Activated naive CD4-positive, alpha-beta T cell treated with anti-CD3 and anti-CD28 coated beads, Interleukin-2, amount 10 ng/mL, durations not matched to agents 7 days and 5 days (primary cell): ENCODE measurements at regions not wholly inside any gene's neighbourhood (a gene's known extent, or its start where the extent isn't known, plus 50 kb on each side); places are given as distances from the start of the nearest gene placed in this dataset.

Experiments used
- CTCF ChIA-PET: fragments of 350-600 bp; sonication (Branson Sonifier 250); formaldehyde crosslinking; loops from one replicate; lab custom pipeline; 2021; ENCODE audit warnings: antibody characterized with exemption; lab: Charles Lee
- DNase-seq: peaks from one replicate; pipeline ENCODE4 v3.0.0-alpha.2; 2020
- H3K27ac Mint-ChIP-seq: one replicate; pipeline ENCODE4 v1.8.0; 2021; ENCODE audit warnings: mild to moderate bottlenecking, moderate library complexity, mixed read lengths
- H3K27me3 Mint-ChIP-seq: one replicate; pipeline ENCODE4 v1.8.0; 2021; ENCODE audit warnings: mild to moderate bottlenecking, mixed read lengths
- H3K36me3 Mint-ChIP-seq: one replicate; pipeline ENCODE4 v1.8.0; 2021; ENCODE audit warnings: mixed read lengths
- H3K4me1 Mint-ChIP-seq: one replicate; pipeline ENCODE4 v1.8.0; 2021; ENCODE audit warnings: mixed read lengths
- H3K4me3 Mint-ChIP-seq: one replicate; pipeline ENCODE4 v1.8.0; 2021; ENCODE audit warnings: mild to moderate bottlenecking, moderate library complexity, mixed read lengths
- H3K9me3 Mint-ChIP-seq: one replicate; pipeline ENCODE4 v1.8.0; 2021; ENCODE audit warnings: mixed read lengths

- no peak overlapping the region for H3K4me3 Mint-ChIP-seq
- H3K27ac Mint-ChIP-seq = no peak overlapping the region
- CTCF ChIA-PET = no interaction called here
- no peak for DNase-seq
- peaks cover 8% of the 10 kb centered on the region for H3K9me3 Mint-ChIP-seq
- no peaks in the 10 kb centered on the region for H3K4me1 Mint-ChIP-seq
- H3K36me3 Mint-ChIP-seq = no peaks in the 10 kb centered on the region
- H3K27me3 Mint-ChIP-seq = peaks cover 12% of the 10 kb centered on the region
Observed at GRCh38 chr20:24366336-24367004, 103.0 kb upstream of the SYNDIG1 start.

DNA sequence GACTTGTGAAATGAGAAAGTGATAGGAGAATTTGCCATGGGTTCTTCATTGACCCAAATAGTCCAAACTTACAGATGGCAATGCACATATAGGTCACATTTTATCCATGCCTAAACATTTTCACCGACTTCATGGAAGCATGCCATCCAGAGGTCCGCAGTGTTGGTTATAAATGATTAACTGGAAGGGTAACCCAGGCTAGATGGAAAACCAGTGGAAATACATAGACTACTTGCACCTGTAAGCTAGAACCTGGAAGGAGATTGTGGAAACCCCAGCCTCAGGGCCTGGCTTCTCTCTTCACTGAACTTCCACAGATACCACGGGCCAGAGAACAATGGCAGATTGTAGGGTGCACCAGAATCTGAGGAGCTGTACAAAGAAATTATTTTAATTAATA is 103.8 kb upstream of the SYNDIG1 start:
- H3K9me3 Mint-ChIP-seq = peaks cover 8% of the 10 kb centered on the region
- no peak for DNase-seq
- no peak overlapping the region for H3K27ac Mint-ChIP-seq
- H3K4me3 Mint-ChIP-seq = no peak overlapping the region
- no peaks in the 10 kb centered on the region for H3K4me1 Mint-ChIP-seq
- H3K36me3 Mint-ChIP-seq = no peaks in the 10 kb centered on the region
- CTCF ChIA-PET = no interaction called here
- peaks cover 12% of the 10 kb centered on the region for H3K27me3 Mint-ChIP-seq

DNA sequence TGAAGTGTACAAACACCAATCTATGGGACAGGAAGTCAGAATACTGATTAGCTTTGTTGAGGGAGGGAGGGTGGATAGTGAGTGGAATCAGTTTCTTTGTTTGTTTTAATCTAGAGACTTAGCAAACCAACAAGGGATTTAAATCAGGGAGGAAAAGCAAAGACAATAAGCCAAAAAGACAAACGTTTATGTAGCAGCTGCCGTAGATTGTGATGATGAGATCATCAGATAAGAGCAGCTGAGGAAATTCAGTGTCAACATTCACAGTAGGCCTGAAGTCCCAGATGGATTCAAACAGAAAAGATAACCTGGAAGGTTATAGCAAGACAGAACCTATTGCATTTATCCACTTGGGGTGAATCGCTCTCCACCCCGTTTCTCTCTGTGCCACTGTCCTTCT is 104.9 kb upstream of the SYNDIG1 start:
- H3K36me3 Mint-ChIP-seq = no peaks in the 10 kb centered on the region
- H3K4me3 Mint-ChIP-seq = no peak overlapping the region
- DNase-seq = no peak
- no peaks in the 10 kb centered on the region for H3K4me1 Mint-ChIP-seq
- CTCF ChIA-PET = no interaction called here
- H3K27me3 Mint-ChIP-seq = peaks cover 12% of the 10 kb centered on the region
- H3K27ac Mint-ChIP-seq = no peak overlapping the region
- peaks cover 8% of the 10 kb centered on the region for H3K9me3 Mint-ChIP-seq

- Mint-ChIP-seq H3K4me1 (no peaks in the 10 kb centered on the region), H3K27me3 (peaks cover 12% of the 10 kb centered on the region)
Observed at GRCh38 chr20:24363031-24363430, 106.4 kb upstream of the SYNDIG1 start.

DNA sequence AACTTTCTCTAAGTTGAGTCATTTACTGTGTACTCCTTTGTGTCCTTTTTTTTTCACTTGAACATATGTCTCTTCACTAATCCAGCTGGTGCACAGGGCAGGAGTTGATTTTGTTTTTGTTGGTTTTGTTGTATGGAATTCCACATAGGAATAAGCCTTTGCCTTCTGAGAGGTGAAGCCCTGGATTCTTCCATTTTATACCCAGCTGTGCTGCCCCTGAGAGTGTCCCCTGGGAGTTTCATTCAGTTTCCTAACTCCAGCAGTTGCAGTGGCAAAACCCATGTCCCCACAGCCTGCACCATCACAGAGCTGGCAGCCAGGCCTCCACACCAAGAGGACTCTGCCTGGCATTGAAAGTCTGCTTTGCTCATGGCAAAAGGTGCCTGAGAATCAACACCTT is 107.3 kb upstream of the SYNDIG1 start:
- Mint-ChIP-seq H3K36me3 (no peaks in the 10 kb centered on the region), H3K4me1 (no peaks in the 10 kb centered on the region), H3K9me3 (peaks cover 8% of the 10 kb centered on the region), H3K4me3 (no peak overlapping the region), H3K27me3 (peaks cover 12% of the 10 kb centered on the region), H3K27ac (no peak overlapping the region)
- no peak for DNase-seq
- CTCF ChIA-PET = no interaction called here

More at GRCh38 chr20:24363031-24363430, 106.4 kb upstream of the SYNDIG1 start:
- Mint-ChIP-seq H3K36me3 (no peaks in the 10 kb centered on the region), H3K4me3 (no peak overlapping the region), H3K27ac (no peak overlapping the region), H3K9me3 (peaks cover 8% of the 10 kb centered on the region)
- no peak for DNase-seq
- CTCF ChIA-PET = no interaction called here

DNA sequence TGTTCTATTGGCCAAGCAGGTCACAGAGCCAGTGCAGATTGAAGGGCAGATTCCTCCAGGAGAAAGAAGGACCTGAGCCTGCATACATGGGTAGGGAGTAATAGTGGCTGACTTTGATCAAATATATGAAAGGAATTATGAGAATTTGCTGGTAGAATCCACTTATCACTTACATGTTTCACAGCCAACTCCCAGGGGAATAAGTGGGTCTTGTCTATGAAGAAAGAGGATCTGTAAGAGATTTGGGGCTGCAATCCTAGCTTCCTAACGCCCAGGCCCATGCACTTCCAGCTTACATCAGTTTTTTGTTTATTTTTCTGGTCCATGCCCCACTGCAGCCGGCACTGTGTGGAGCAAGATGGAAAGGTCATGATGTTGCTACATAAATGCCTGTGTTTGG is 107.9 kb upstream of the SYNDIG1 start:
- peaks cover 8% of the 10 kb centered on the region for H3K9me3 Mint-ChIP-seq
- CTCF ChIA-PET = no interaction called here
- DNase-seq = no peak
- no peak overlapping the region for H3K4me3 Mint-ChIP-seq
- no peak overlapping the region for H3K27ac Mint-ChIP-seq
- H3K36me3 Mint-ChIP-seq = no peaks in the 10 kb centered on the region
- peaks cover 12% of the 10 kb centered on the region for H3K27me3 Mint-ChIP-seq
- H3K4me1 Mint-ChIP-seq = no peaks in the 10 kb centered on the region

GRCh38 chr20:24360531-24360930 is 108.9 kb upstream of the SYNDIG1 start:
- CTCF ChIA-PET = no interaction called here
- H3K27ac Mint-ChIP-seq = no peak overlapping the region
- H3K4me3 Mint-ChIP-seq = no peak overlapping the region
- H3K9me3 Mint-ChIP-seq = peaks cover 8% of the 10 kb centered on the region
- no peak for DNase-seq
- no peaks in the 10 kb centered on the region for H3K36me3 Mint-ChIP-seq
- H3K4me1 Mint-ChIP-seq = no peaks in the 10 kb centered on the region
- H3K27me3 Mint-ChIP-seq = peaks cover 12% of the 10 kb centered on the region

DNA sequence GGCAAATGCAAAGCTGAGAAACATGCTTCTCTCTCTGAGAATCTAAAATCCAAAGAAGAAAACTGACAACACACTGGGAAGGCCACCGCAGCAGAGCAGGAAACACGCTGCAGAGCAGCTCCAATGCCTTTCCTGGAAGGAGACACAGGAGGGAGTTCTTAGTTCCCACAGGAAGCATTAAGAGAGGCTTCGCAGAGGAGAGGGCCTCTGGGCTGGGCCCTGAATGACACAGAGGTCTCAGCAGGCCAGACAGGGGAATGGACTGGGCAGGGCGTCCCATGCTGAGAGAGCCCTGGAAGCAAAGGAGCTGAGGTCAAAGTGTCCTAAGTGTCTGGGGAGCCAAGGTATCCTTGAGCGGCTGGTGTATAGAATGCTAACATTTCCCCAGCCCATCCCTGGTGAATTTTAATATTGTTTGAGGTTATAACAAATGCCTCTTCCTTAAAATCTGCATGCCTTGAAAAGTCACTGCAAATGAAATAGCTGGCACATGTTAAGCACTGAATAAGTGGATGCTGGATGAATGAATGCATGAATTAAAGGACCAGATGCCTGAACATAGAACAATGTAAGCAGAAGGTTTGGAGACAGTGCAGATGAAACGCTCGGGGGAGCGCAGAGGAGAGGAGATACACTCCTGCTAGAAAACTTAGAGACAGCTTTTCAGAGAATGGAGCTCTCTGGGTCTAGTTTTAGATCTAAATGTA is 110.0 kb upstream of the SYNDIG1 start:
- H3K9me3 Mint-ChIP-seq = peaks cover 8% of the 10 kb centered on the region
- H3K36me3 Mint-ChIP-seq = no peaks in the 10 kb centered on the region
- CTCF ChIA-PET = no interaction called here
- H3K4me3 Mint-ChIP-seq = no peak overlapping the region
- H3K4me1 Mint-ChIP-seq = no peaks in the 10 kb centered on the region
- DNase-seq = no peak
- H3K27ac Mint-ChIP-seq = no peak overlapping the region
- peaks cover 8% of the 10 kb centered on the region for H3K27me3 Mint-ChIP-seq

GRCh38 chr20:24357931-24358330 is 111.5 kb upstream of the SYNDIG1 start:
- CTCF ChIA-PET = no interaction called here
- Mint-ChIP-seq H3K9me3 (peaks cover 8% of the 10 kb centered on the region), H3K27me3 (peaks cover 5% of the 10 kb centered on the region), H3K27ac (no peak overlapping the region), H3K4me1 (no peaks in the 10 kb centered on the region), H3K36me3 (no peaks in the 10 kb centered on the region), H3K4me3 (no peak overlapping the region)
- DNase-seq = no peak

DNA sequence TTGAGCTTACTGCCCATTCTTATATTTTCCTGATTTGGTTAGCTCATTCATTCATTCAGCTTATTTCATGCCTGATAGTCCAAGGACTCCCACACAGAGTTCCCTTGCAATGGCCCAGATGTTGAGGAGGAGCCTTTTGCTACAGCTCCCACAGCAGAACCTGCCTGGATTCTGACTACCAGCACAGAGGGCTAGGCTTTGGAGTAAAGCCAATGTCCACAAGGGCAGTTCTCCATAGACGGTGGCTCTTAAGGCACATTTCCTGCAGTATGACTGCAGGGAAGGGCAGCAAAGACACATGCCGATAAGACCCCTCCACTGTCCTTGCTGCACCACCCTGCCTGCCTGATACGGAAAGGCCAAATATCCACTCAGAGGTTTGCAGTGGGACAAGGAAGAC is 112.3 kb upstream of the SYNDIG1 start:
- no peak for DNase-seq
- H3K9me3 Mint-ChIP-seq = peaks cover 3% of the 10 kb centered on the region
- no peaks in the 10 kb centered on the region for H3K4me1 Mint-ChIP-seq
- no peaks in the 10 kb centered on the region for H3K36me3 Mint-ChIP-seq
- H3K27me3 Mint-ChIP-seq = no peaks in the 10 kb centered on the region
- no peak overlapping the region for H3K4me3 Mint-ChIP-seq
- no peak overlapping the region for H3K27ac Mint-ChIP-seq
- CTCF ChIA-PET = interaction anchor here (0.9 kb wide), 1 partner anchor 14 kb away, joined by 3 read pairs; no protein-coding TSS in a partner anchor

DNA sequence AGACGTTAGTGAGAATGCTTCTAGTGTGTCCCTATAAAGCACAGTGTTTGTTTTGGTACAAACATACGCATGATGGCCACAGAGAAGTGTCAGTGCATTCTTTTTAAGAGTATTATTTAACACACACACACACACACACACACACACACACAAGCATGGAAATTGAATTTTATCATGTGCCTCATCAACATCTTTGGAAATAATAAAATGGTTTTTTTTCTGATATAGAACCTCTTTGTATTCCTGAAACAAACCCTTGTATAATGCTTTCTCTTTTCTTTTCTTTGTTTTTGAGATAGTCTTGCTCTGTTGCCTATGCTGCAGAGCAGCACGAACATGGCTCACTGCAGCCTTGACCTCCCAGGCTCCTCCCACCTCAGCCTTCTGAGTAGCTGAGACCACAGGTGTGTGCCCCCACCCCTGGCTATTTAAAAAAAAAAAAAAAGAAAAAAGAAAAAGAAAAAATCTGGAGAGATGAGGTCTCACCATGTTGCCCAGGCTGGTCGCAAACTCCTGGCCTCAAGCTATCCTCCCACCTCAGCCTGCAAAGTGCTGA is 116.2 kb upstream of the SYNDIG1 start:
- no peaks in the 10 kb centered on the region for H3K9me3 Mint-ChIP-seq
- CTCF ChIA-PET = no interaction called here
- no peaks in the 10 kb centered on the region for H3K4me1 Mint-ChIP-seq

DNA sequence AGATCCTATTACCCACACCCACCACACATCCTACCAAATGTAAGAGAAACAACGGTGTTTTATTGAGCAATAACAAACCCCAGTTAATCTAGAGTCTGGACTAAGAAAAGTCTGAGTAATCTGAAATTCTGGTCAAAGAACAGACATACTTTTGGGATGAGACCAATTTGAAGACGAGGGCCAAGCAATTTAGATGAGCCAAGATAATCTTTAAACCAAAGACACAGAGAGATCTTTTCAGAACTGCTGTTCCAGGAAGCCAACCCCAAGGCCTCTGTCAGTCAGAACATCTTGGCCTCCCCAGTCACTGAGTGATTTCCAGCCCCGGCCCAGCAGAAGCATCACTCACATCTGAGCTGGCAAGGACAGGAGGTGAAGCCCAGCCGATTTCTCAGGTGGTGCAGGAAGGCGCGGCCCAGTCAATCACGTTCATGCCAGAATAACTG is 118.5 kb upstream of the SYNDIG1 start:
- CTCF ChIA-PET = no interaction called here
- no peaks in the 10 kb centered on the region for H3K4me1 Mint-ChIP-seq
- no peaks in the 10 kb centered on the region for H3K9me3 Mint-ChIP-seq
- no peak for DNase-seq
- H3K27ac Mint-ChIP-seq = no peak overlapping the region
- no peaks in the 10 kb centered on the region for H3K36me3 Mint-ChIP-seq
- peaks cover 3% of the 10 kb centered on the region for H3K27me3 Mint-ChIP-seq
- no peak overlapping the region for H3K4me3 Mint-ChIP-seq

More for the DNA sequence above, 116.2 kb upstream of the SYNDIG1 start:
- no peak for DNase-seq
- no peaks in the 10 kb centered on the region for H3K27me3 Mint-ChIP-seq
- H3K27ac Mint-ChIP-seq = no peak overlapping the region
- H3K4me3 Mint-ChIP-seq = no peak overlapping the region
- H3K36me3 Mint-ChIP-seq = no peaks in the 10 kb centered on the region

GRCh38 chr20:24341781-24342180 is 127.6 kb upstream of the SYNDIG1 start:
- CTCF ChIA-PET = no interaction called here
- Mint-ChIP-seq H3K4me1 (peaks cover 9% of the 10 kb centered on the region), H3K27ac (no peak overlapping the region)

DNA sequence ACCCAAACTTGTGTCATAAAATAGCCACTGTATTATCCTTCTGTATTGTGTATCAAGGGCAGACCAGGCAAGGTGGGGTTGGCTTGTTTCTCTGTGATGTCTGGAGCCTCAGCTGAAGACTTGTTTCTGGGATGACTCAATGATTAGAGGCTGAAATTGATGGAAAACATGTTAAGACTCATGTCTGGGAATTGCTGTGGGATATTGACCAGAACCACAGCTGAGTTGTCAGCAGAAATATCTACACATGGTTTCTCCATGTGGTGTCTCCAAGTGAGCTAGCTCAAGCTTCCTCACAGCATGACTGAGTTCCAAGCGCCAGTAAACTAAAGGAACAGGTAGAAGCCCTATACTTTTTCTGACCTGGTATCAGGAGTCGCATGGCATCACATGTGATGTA is 128.5 kb upstream of the SYNDIG1 start:
- H3K4me1 Mint-ChIP-seq = peaks cover 9% of the 10 kb centered on the region
- peaks cover 3% of the 10 kb centered on the region for H3K27me3 Mint-ChIP-seq
- H3K36me3 Mint-ChIP-seq = no peaks in the 10 kb centered on the region
- H3K9me3 Mint-ChIP-seq = no peaks in the 10 kb centered on the region
- DNase-seq = no peak
- CTCF ChIA-PET = no interaction called here
- no peak overlapping the region for H3K4me3 Mint-ChIP-seq
- no peak overlapping the region for H3K27ac Mint-ChIP-seq

More at GRCh38 chr20:24341781-24342180, 127.6 kb upstream of the SYNDIG1 start:
- peaks cover 6% of the 10 kb centered on the region for H3K27me3 Mint-ChIP-seq
- H3K9me3 Mint-ChIP-seq = no peaks in the 10 kb centered on the region
- H3K4me3 Mint-ChIP-seq = no peak overlapping the region
- DNase-seq = no peak
- no peaks in the 10 kb centered on the region for H3K36me3 Mint-ChIP-seq

- CTCF ChIA-PET = interaction anchor here (0.8 kb wide), 1 partner anchor 775 kb away, joined by 3 read pairs; no protein-coding TSS in a partner anchor
Observed at GRCh38 chr20:24339210-24339641, 130.2 kb upstream of the SYNDIG1 start.

More at GRCh38 chr20:24339210-24339641, 130.2 kb upstream of the SYNDIG1 start:
- no peak overlapping the region for H3K27ac Mint-ChIP-seq
- no peak overlapping the region for H3K4me3 Mint-ChIP-seq
- no peaks in the 10 kb centered on the region for H3K9me3 Mint-ChIP-seq
- DNase-seq = no peak
- peaks cover 9% of the 10 kb centered on the region for H3K4me1 Mint-ChIP-seq
- H3K36me3 Mint-ChIP-seq = no peaks in the 10 kb centered on the region
- H3K27me3 Mint-ChIP-seq = peaks cover 3% of the 10 kb centered on the region
